Smooth muscle cell (in vitro differentiated cells): ENCODE measurements at regions not wholly inside any gene's neighbourhood (a gene's known extent, or its start where the extent isn't known, plus 50 kb on each side); places are given as distances from the start of the nearest gene placed in this dataset.

Experiments used
- DNase-seq: peaks from one replicate; lab custom pipeline; 2025; ENCODE audit not compliant: unreplicated experiment; lab: John Stamatoyannopoulos, UW
- H2AFZ ChIP-seq: fragments of 200-600 bp; sonication (generic); 2 replicates; pipeline ENCODE4 v1.6.0; 2016; ENCODE audit warnings: antibody characterized with exemption, low read depth, mild to moderate bottlenecking
- H3F3A ChIP-seq: fragments of 200-600 bp; sonication (generic); 2 replicates; pipeline ENCODE4 v1.6.0; 2017; ENCODE audit warnings: antibody characterized with exemption, low read depth
- H3K27ac ChIP-seq: fragments of 200-600 bp; sonication (generic); 2 replicates; pipeline ENCODE4 v1.5.1; 2016; ENCODE audit warnings: low read depth, mild to moderate bottlenecking
- H3K27me3 ChIP-seq: fragments of 200-600 bp; sonication (generic); 2 replicates; pipeline ENCODE4 v1.6.1; 2016; ENCODE audit warnings: low read depth, mild to moderate bottlenecking
- H3K36me3 ChIP-seq: fragments of 200-600 bp; sonication (generic); 2 replicates; pipeline ENCODE4 v1.5.1; 2016; ENCODE audit warnings: low read depth
- H3K4me1 ChIP-seq: fragments of 200-600 bp; sonication (generic); 2 replicates; pipeline ENCODE4 v1.5.1; 2016; ENCODE audit warnings: low read depth
- H3K4me2 ChIP-seq: fragments of 200-600 bp; sonication (generic); 2 replicates; pipeline ENCODE4 v1.6.0; 2016; ENCODE audit warnings: mild to moderate bottlenecking
- H3K4me3 ChIP-seq: fragments of 200-600 bp; sonication (generic); 2 replicates; pipeline ENCODE4 v1.5.1; 2016; ENCODE audit warnings: mild to moderate bottlenecking
- H3K79me2 ChIP-seq: fragments of 200-600 bp; sonication (generic); 2 replicates; pipeline ENCODE4 v1.6.0; 2016; ENCODE audit warnings: low read depth, mild to moderate bottlenecking
- H3K9ac ChIP-seq: fragments of 200-600 bp; sonication (generic); 2 replicates; pipeline ENCODE4 v1.6.0; 2016; ENCODE audit warnings: low read depth
- H3K9me3 ChIP-seq: fragments of 200-600 bp; sonication (generic); replicated peaks from 2 replicates; pipeline ENCODE4 v1.5.1; 2016; ENCODE audit warnings: low read depth
- H4K20me1 ChIP-seq: fragments of 200-600 bp; sonication (generic); 2 replicates; pipeline ENCODE4 v1.6.0; 2016; ENCODE audit warnings: low read depth
- WGBS: methylation state at CpG from one replicate; pipeline ENCODE4 v1.1.7; 2016; ENCODE audit warnings: low lambda C conversion rate; 5-methylcytosine and 5-hydroxymethylcytosine counted together
- TF ChIP-seq, protein P1 (sequence below): fragments of 200-600 bp; sonication (generic); IDR thresholded peaks from 2 replicates; pipeline ENCODE4 v1.5.1; 2017; ENCODE audit warnings: borderline replicate concordance, mild to moderate bottlenecking, antibody characterized with exemption; ENCODE audit not compliant: insufficient read depth, poor library complexity, severe bottlenecking

DNA sequence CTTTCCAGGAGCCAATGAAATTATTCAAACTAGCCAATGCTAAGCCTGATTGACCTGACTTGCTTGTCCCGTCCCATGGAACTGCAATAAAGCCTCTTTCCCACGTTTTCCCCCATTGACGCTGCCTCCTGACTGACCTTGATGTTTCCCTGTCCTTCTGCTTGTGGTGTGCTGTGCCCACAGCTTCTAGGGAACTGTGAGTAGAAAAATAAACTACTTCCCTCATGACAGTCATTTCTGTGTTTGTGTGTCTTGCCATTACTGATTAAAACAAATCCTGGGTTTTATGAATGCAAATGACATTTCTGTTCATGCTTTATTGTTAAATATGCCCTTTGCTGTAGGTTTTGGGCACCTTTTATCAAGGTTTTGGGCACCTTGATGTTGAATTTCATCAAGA is 91.3 kb upstream of the ABI1 start:
- H3K9ac ChIP-seq = no peak overlapping the region

DNA sequence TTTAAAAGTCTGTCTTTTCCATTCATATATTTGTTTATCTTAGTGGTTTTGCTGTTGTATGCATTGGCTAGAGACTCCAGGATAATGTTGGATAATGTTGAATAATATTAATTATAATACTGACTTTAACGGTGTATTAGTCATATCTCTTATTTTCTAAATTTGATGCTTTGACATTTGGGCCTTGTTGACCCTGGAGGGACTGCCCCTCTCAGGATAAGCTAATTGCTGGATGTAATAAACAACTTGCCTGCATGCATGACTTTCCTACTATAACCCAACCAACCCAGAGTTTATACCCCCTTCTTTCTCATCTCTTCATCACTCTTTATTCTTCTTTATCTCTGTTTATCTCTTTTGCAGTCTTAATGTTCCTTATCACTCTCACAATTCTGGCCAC is 90.9 kb upstream of the ABI1 start:
- WGBS = 90% methylated on average over 1 of the region's 1 CpG
- no peak overlapping the region for H2AFZ ChIP-seq
- H3K27me3 ChIP-seq = no peaks in the 10 kb centered on the region
- TF ChIP-seq, protein P1, sequence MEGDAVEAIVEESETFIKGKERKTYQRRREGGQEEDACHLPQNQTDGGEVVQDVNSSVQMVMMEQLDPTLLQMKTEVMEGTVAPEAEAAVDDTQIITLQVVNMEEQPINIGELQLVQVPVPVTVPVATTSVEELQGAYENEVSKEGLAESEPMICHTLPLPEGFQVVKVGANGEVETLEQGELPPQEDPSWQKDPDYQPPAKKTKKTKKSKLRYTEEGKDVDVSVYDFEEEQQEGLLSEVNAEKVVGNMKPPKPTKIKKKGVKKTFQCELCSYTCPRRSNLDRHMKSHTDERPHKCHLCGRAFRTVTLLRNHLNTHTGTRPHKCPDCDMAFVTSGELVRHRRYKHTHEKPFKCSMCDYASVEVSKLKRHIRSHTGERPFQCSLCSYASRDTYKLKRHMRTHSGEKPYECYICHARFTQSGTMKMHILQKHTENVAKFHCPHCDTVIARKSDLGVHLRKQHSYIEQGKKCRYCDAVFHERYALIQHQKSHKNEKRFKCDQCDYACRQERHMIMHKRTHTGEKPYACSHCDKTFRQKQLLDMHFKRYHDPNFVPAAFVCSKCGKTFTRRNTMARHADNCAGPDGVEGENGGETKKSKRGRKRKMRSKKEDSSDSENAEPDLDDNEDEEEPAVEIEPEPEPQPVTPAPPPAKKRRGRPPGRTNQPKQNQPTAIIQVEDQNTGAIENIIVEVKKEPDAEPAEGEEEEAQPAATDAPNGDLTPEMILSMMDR = no peak
- H3K27ac ChIP-seq = no peak overlapping the region
- H3K79me2 ChIP-seq = no peaks in the 10 kb centered on the region
- no peaks in the 10 kb centered on the region for H3K9me3 ChIP-seq
- no peak for DNase-seq
- no peaks in the 10 kb centered on the region for H4K20me1 ChIP-seq
- H3K4me1 ChIP-seq = no peaks in the 10 kb centered on the region
- H3F3A ChIP-seq = no peaks in the 10 kb centered on the region
- H3K9ac ChIP-seq = no peak overlapping the region
- H3K4me3 ChIP-seq = no peak overlapping the region
- H3K36me3 ChIP-seq = no peaks in the 10 kb centered on the region
- H3K4me2 ChIP-seq = no peak overlapping the region

More for the DNA sequence above, 91.3 kb upstream of the ABI1 start:
- H3K4me1 ChIP-seq = no peaks in the 10 kb centered on the region
- H3K36me3 ChIP-seq = no peaks in the 10 kb centered on the region
- H2AFZ ChIP-seq = no peak overlapping the region
- no peak overlapping the region for H3K4me3 ChIP-seq
- no peaks in the 10 kb centered on the region for H3K9me3 ChIP-seq
- no peak for DNase-seq
- no peak overlapping the region for H3K27ac ChIP-seq
- TF ChIP-seq, protein P1 = no peak
- no peaks in the 10 kb centered on the region for H3K79me2 ChIP-seq
- H3K4me2 ChIP-seq = no peak overlapping the region
- no peaks in the 10 kb centered on the region for H3F3A ChIP-seq
- WGBS = 76% methylated on average over 3 of the region's 3 CpGs
- no peaks in the 10 kb centered on the region for H3K27me3 ChIP-seq
- H4K20me1 ChIP-seq = no peaks in the 10 kb centered on the region

DNA sequence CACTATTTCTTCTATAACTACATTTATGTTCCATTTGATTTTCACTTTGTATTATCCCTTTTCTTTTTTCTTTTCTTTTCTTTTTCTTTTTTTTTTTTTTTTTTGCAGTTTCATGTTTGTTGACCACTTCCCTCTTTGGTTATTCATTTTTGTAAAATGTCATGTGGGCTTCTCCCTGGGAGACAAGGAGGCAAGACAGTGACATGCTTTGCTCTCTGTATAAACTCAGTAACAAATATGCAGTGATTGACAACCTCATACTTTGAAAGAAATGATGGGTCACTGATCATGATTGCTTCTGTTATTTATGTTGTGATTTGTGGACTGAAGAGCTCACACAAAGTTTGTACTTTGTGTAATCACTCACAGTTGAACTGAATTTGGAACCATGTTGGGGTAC is 90.2 kb upstream of the ABI1 start:
- no peaks in the 10 kb centered on the region for H3K36me3 ChIP-seq
- H3K9me3 ChIP-seq = no peaks in the 10 kb centered on the region
- no peaks in the 10 kb centered on the region for H3K4me1 ChIP-seq
- H3K79me2 ChIP-seq = no peaks in the 10 kb centered on the region
- no peak overlapping the region for H3K27ac ChIP-seq
- no peak overlapping the region for H2AFZ ChIP-seq
- no peak for DNase-seq
- TF ChIP-seq, protein P1 = no peak
- H3K27me3 ChIP-seq = no peaks in the 10 kb centered on the region
- H3K9ac ChIP-seq = no peak overlapping the region
- H3K4me2 ChIP-seq = no peak overlapping the region
- H3F3A ChIP-seq = no peaks in the 10 kb centered on the region
- no peak overlapping the region for H3K4me3 ChIP-seq
- no peaks in the 10 kb centered on the region for H4K20me1 ChIP-seq

DNA sequence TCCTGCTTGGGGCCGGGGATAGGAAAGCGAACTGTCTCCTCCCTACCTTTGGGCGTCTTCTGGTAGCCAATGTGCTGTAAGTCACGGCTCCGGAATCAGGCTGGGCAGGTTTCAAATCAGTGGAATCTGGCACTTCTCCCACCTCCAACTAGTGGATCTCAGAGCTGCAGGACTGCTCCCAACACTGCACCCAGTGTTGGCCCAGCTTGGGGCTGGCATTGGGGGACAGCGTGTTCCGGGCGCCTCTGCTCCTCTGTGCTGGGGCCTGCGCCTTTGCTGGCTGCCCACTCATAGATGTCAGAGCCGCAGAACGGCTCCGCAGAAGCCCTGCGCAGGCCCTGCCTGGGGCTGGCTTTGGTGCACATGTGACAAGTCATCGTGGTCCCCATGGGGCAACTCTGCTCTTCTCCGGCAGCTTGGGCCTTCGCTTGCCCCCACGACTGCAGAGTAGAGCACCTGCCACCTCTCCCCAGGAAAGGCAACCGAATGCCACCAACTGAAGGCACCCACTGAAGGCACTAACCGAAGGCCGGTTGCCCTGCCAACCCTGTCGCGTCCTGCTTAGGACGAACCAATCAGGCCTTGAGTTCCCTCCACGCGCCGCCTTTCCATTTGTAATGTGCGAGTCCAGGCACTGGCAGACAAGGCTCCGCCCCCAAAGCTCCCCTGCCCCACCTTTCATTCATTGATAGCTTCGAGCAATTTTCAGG is 85.5 kb upstream of the ABI1 start:
- TF ChIP-seq, protein P1 = no peak
- H3K27ac ChIP-seq = no peak overlapping the region

More for the DNA sequence above, 85.5 kb upstream of the ABI1 start:
- Histone ChIP-seq H3K4me1 (no peaks in the 10 kb centered on the region), H3K36me3 (no peaks in the 10 kb centered on the region), H3K4me3 (no peak overlapping the region), H3K79me2 (no peaks in the 10 kb centered on the region), H3K27me3 (no peaks in the 10 kb centered on the region), H3K9ac (no peak overlapping the region), H3K9me3 (no peaks in the 10 kb centered on the region), H4K20me1 (no peaks in the 10 kb centered on the region), H3F3A (no peaks in the 10 kb centered on the region), H3K4me2 (no peak overlapping the region), H2AFZ (no peak overlapping the region)
- no peak for DNase-seq
- WGBS = 86% methylated on average over 29 of the region's 29 CpGs
